ENCODE measurements at regions not wholly inside any gene's neighbourhood (a gene's known extent, or its start where the extent isn't known, plus 50 kb on each side); places are given as distances from the start of the nearest gene placed in this dataset.

GRCh38 chr4:30840571-30840970 lies 120.4 kb downstream of the PCDH7 start (continued):
- TF ChIP-seq HDAC6 (IDR thresholded peaks at IDR 0.05; ENCODE audit: low read depth, low read length) (no peak), SP1 (IDR thresholded peaks at IDR 0.05; ENCODE audit: low read depth, low read length) (no peak), MAFK (IDR thresholded peaks at IDR 0.05; ENCODE audit: low read depth, low read length) (no peak)
